ENCODE measurements at regions not wholly inside any gene's neighbourhood (a gene's known extent, or its start where the extent isn't known, plus 50 kb on each side); places are given as distances from the start of the nearest gene placed in this dataset.

GRCh38 chr14:104362761-104363605, 216.6 kb upstream of the C14orf180 start:
- Histone ChIP-seq H3K4me1 (no peaks in the 10 kb centered on the region), H3K4me3 (no peak overlapping the region), H3K9me3 (no peaks in the 10 kb centered on the region), H3K27ac (no peak overlapping the region), H3K4me2 (no peak overlapping the region)
- ATAC-seq (no peak), DNase-seq (ENCODE audit: low read depth in 1 of 2, low spot score in 1 of 2) (no peak), FAIRE-seq (no peak)
- POLR2A ChIA-PET: no interaction called here
- CTCF ChIA-PET: no interaction called here
- no peak for TF ChIP-seq SMC3 (IDR thresholded peaks at IDR 0.05)
- TF ChIP-seq BHLHE40 (IDR thresholded peaks at IDR 0.05; ENCODE audit: low read depth, low read length): no peak
- TF ChIP-seq HOXB13 (CRISPR knock-in tag; IDR thresholded peaks at IDR 0.05; ENCODE audit: low read depth): no peak
- no peak for TF ChIP-seq NFE2L2 (conservative IDR thresholded peaks at IDR 0.05; ENCODE audit: low read length)
- no peak for TF ChIP-seq POLR2AphosphoS2 (conservative IDR thresholded peaks at IDR 0.05; ENCODE audit: low read length)
- TF ChIP-seq RFX5 (IDR thresholded peaks at IDR 0.05): no peak
- TF ChIP-seq, protein P1, sequence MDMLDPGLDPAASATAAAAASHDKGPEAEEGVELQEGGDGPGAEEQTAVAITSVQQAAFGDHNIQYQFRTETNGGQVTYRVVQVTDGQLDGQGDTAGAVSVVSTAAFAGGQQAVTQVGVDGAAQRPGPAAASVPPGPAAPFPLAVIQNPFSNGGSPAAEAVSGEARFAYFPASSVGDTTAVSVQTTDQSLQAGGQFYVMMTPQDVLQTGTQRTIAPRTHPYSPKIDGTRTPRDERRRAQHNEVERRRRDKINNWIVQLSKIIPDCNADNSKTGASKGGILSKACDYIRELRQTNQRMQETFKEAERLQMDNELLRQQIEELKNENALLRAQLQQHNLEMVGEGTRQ (IDR thresholded peaks at IDR 0.05): no peak
- TF ChIP-seq GATA3 (IDR thresholded peaks at IDR 0.05; ENCODE audit: borderline replicate concordance): no peak
- no peak for TF ChIP-seq KDM1A (IDR thresholded peaks at IDR 0.05; ENCODE audit: low read depth)
- no peak for TF ChIP-seq POLR2A (IDR thresholded peaks at IDR 0.05; ENCODE audit: low read length)
- TF ChIP-seq ZSCAN20 (CRISPR knock-in tag; IDR thresholded peaks at IDR 0.05): no peak
- no peak for TF ChIP-seq HOXA7 (CRISPR knock-in tag; IDR thresholded peaks at IDR 0.05)
- no peak for TF ChIP-seq RARB (CRISPR knock-in tag; IDR thresholded peaks at IDR 0.05)
- WGBS (ENCODE audit: missing lambda C conversion rate): 84% methylated on average over 7 of the region's 19 CpGs

GRCh38 chr14:104363891-104364760, 215.4 kb upstream of the C14orf180 start:
- ATAC-seq (no peak), FAIRE-seq (no peak), DNase-seq (ENCODE audit: low read depth in 1 of 2, low spot score in 1 of 2) (no peak)
- ChIA-PET CTCF (no interaction called here), POLR2A (no interaction called here)
- H3K27ac ChIP-seq: no peak overlapping the region
- H3K9me3 ChIP-seq: no peaks in the 10 kb centered on the region
- no peak overlapping the region for H3K4me2 ChIP-seq
- H3K4me1 ChIP-seq: no peaks in the 10 kb centered on the region
- no peak overlapping the region for H3K4me3 ChIP-seq
- WGBS (ENCODE audit: missing lambda C conversion rate): 28% methylated on average over 18 of the region's 20 CpGs
- TF ChIP-seq, protein P1 (IDR thresholded peaks at IDR 0.05): no peak
- TF ChIP-seq BCL3 (IDR thresholded peaks at IDR 0.05) (no peak), PHF8 (IDR thresholded peaks at IDR 0.05; ENCODE audit: borderline replicate concordance, low read depth) (no peak), MAFK (IDR thresholded peaks at IDR 0.05; ENCODE audit: partially characterized antibody) (no peak)

- FAIRE-seq (no peak), ATAC-seq (no peak), DNase-seq (ENCODE audit: low read depth in 1 of 2, low spot score in 1 of 2) (no peak)
- Histone ChIP-seq H3K4me2 (no peak overlapping the region), H3K9me3 (no peaks in the 10 kb centered on the region), H3K4me1 (no peaks in the 10 kb centered on the region), H3K4me3 (no peak overlapping the region), H3K27ac (no peak overlapping the region)
- 44% methylated on average over 7 of the region's 10 CpGs for WGBS (ENCODE audit: missing lambda C conversion rate)
- ChIA-PET POLR2A (no interaction called here), CTCF (no interaction called here)
- TF ChIP-seq HMGXB4 (CRISPR knock-in tag; IDR thresholded peaks at IDR 0.05; ENCODE audit: borderline replicate concordance) (no peak), MYC (IDR thresholded peaks at IDR 0.05; ENCODE audit: borderline replicate concordance, low read length) (no peak), RFX5 (IDR thresholded peaks at IDR 0.05) (no peak), BHLHE40 (IDR thresholded peaks at IDR 0.05; ENCODE audit: low read depth, low read length) (no peak), EHF (CRISPR knock-in tag; IDR thresholded peaks at IDR 0.05) (no peak), KDM1A (IDR thresholded peaks at IDR 0.05; ENCODE audit: low read depth) (no peak), CBX2 (IDR thresholded peaks at IDR 0.05; ENCODE audit: borderline replicate concordance, low read depth) (no peak), RCOR1 (IDR thresholded peaks at IDR 0.05; ENCODE audit: low read depth, low read length) (no peak), ZC3H11A (IDR thresholded peaks at IDR 0.05) (no peak), TFCP2L1 (CRISPR knock-in tag; IDR thresholded peaks at IDR 0.05) (no peak)
Observed at GRCh38 chr14:104364830-104365229, 214.7 kb upstream of the C14orf180 start.

Measured in A549 (cell line).